GM19452 (cell line): ENCODE measurements at regions not wholly inside any gene's neighbourhood (a gene's known extent, or its start where the extent isn't known, plus 50 kb on each side); places are given as distances from the start of the nearest gene placed in this dataset.
"Not testable (repeated sequence)": the region's sequence is repeated elsewhere in the genome, so short reads cannot be mapped to it uniquely, and the experiment has no call there.

ENCODE experiments used
- ATAC-seq: cut with Tn5 transposase; IDR thresholded peaks from one replicate; pipeline ENCODE4 v1.9.1; 2021; ENCODE audit not compliant: unreplicated experiment

DNA sequence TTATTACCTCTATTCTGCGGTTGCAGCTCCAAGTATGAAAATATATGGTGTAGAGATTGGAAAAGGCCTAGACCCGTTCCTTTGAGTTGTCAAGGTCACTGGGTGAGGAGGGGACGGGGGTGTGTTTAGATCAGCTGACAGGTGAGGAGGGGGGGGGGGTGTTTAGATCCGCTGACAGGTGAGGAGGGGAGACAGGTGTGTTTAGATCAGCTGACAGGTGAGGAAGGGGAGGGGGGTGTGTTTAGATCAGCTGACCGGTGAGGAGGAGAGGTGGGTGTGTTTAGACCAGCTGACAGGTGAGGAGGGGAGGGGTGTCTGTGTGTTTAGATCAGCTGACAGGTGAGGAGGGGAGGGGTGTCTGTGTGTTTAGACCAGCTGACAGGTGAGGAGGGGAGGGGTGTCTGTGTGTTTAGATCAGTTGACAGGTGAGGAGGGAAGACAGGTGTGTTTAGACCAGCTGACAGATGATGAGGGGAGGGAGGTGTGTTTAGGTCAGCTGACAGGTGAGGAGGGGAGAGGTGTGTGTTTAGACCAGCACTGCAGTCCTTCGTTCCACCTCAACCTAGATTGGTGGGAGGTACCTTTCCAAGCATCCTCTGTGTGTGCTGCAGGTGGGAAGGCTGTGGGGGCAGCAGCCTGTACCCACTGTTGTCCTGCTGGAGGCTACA is 655.0 kb upstream of the ADARB2 start:
- ATAC-seq = no peak

DNA sequence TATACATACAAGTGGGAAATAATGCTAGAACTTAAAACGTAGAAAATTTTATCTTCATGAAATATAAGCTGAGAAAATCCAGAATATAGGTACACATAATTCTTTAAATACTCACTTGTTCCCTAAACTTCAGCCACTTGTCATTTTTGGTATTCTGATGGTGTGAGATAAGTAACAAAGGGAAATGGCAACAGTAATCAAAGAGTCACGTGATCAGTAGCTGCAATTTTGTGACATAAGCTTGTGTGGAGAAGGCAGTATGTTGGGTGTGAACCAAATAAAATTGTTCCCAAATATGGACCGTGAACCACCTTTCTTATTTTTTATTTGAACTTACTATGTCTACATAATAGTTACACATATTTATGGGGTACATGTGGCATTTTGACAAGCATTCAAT is 650.3 kb upstream of the ADARB2 start:
- no peak for ATAC-seq

DNA sequence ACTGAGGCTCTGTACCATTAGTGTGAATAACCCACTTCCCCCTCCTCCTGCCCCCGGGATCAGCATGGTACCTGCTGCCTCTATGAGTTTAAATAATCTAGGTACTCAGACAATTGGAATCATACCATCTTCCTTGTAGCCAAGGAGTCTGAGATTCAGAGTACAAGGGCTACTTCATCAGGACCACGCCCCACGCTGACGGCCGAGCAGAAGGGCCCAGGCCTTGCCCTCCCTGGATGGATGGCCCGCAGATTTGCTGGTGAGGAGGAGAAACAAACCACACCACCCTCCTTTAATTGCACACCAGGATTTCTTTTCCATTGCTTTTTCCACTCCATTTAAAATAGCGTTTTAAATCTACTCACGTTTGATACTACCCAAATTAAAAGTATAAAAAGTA is 649.9 kb upstream of the ADARB2 start:
- no peak for ATAC-seq

DNA sequence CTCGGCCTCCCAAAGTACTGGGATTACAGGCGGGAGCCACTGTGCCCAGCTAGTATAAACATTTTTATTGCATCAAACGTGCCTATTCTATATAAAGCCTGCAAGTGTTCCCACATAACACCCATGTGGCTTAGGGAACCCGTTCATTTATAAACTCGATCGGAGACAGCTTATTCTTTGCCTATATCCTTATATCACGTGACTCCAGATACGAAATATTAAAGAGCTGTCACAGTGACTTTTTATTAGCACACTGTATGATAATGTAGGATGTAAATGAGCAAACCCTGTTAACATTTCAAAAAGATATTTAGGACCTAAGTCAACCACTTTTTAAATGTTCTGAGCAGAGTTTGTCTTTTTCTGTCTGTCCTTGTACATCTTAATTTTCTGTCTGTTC is 642.9 kb upstream of the ADARB2 start:
- ATAC-seq = no peak

DNA sequence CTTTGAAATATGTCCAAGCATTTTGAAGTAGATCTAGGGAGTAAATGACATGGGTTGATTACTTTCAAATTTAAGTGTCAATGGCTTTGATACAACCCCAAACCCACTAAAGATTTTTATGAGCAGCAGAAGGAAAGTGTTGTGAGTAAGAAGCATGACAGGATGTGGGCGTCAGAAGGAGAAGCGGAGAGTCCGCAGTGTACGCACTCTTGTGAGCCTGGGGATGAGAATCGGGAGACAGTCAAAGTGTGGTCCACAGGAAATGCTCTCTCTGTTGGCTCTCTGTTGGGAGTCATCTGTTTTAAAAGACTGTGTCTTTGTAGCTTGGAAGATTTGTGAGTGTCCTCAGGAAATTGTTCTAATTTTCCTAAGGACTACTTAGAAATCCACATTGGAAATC is 629.8 kb upstream of the ADARB2 start:
- ATAC-seq = no peak

DNA sequence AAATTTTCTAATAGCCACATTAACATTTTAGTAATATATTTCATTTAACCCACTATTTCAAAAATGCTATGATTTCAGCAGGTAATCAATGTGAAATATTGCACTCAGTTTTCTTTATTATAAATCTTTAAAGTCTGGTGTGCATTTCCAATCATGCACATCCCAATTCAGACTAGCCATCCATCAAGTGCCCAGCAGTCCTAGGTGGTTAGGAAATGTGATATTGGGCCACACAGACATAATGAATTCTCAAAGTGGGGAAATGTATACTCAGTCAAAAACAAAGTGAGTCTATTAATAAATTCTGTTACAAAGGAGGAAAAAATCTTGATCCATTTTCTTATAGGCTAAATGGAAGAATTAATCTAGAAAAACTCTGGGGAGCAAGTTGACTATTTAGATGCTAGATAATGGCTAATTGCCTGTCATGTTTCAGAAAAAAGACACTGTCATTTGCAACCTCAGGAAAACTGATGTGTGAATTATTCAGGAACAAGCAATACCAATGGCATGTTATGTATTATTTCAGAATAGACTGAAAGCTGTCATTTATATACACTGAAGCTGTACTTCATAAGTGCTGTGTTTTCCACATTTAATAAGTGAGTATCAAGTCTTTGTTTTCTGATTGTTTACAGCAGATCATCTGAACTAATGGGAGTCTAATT is 629.1 kb upstream of the ADARB2 start:
- ATAC-seq = no peak

DNA sequence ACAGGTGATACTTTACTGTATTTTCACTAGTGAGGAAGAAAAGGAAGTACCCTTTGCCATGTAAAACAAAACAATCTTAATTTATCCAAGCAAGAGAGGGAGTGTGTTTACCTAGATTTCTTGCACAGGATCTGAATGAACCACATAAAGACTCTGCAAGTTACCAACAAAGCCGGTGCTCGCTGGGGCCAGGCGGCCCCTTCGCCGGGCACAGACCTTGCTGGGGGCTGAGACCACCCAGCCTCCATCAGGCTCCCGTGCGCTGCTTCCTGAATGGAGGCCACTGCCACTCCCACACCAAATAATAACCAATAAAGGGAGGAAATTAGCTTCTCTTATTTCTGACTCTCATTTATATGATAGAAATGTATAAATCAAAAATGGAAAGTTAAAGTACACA is 625.0 kb upstream of the ADARB2 start:
- no peak for ATAC-seq

DNA sequence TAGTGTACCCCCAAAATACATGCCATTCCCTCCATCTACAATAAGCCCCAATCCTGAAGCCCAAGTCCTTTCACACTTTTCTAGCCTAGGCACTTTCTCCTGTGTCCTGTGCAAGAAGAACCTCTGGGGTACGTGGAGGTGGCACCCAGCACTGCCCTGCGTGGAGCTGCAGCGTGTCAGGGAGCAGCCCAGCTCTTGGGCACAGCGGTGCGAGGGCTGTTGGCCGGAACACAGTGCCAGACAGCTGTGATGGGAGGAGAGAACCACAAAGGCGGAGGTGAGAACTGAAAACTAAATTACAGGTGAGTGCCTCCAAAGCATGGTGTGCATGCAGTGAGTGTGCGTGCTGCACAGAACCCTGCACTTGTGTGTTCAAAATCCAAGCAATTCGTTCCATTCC is 621.3 kb upstream of the ADARB2 start:
- no peak for ATAC-seq

DNA sequence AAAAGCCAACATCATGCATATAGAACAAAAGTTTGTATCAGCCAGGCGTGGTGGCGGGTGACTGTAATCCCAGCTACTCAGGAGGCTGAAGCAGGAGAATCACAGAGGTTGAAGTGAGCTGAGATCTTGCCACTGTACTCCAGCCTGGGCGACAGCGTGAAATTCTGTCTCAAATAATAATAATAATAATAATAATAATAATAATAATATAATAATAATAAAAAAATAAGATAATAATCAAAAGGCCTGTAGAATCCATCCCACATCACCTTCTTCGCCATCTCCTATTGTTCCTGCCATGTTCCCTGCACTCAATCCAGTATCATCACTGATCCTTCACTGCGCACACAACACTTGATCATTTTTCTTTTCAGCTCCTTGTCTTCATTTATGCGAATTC is 619.3 kb upstream of the ADARB2 start:
- no peak for ATAC-seq

DNA sequence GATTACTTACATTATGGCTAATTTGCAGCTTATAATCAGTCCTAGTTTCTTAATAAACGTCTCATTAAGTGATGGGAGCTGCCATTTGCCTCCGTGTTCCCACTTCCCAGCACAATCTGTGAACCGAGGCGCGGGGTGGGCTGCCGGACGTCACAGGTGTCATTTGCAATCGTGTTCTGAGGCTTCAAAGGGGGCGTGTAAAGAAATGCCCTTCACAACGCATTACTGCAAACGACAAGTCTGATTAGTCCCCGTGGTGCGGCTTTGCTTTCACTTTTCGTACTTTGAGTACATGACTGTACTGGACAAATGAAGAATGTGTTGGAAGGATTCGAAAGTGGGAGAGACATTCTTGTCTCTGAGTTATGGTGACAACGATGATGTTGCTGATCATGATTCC is 614.2 kb upstream of the ADARB2 start:
- no peak for ATAC-seq

DNA sequence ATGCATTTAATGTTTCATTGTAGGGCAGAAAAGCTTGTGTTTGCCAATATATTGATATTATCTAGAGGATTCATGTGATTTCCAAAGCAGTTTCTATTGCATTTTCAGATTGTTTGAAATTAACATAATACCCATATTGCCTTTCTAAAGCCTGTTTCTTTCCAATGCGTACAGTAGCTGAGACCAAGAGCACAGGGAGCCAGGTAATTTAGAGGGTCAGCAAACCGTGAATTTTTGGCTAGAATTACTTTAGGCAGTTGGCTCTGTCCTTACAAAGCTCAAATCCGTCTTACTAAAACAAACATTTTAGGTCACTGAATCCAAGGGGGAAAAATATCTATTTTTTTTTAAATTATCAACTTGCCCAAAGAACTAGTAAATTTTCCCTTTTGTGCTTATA is 604.9 kb upstream of the ADARB2 start:
- no peak for ATAC-seq

DNA sequence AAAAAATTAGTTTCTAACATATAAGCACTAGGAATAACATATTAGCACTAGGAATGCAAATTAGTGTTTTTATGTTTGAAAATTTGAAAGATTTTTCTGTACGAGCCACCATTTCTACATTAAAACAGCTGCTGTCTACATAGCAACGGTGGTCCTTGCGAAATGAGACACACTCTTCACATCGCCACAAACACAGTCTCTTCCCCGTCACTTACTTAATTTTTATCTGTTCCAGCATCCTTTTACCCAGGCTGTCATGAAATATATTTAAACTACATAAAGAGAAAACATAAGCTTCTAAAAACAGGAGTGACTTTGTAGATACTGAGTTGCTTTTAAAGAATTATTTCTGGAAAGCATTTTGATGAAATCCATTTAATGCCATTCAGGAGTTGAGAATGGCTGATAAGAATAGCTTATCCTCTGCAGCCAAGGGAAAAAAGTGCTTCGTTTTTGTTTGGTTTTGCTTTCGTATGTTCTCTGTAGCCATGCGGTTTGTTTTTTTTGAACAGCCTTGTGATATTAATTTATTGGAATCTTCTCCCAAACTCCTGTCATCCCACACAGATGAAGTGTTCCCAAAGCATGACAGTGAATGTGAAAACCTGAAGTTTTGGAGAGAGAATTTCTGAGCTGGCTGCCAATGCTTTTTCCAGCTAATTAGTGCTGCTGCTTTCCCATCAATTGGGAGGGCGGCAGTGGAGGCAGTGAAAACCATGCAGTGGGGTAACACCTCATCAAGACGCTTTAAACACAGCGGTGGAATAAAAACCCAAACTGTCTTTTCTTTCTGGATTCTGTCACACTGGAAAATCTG is 603.7 kb upstream of the ADARB2 start:
- no peak for ATAC-seq

DNA sequence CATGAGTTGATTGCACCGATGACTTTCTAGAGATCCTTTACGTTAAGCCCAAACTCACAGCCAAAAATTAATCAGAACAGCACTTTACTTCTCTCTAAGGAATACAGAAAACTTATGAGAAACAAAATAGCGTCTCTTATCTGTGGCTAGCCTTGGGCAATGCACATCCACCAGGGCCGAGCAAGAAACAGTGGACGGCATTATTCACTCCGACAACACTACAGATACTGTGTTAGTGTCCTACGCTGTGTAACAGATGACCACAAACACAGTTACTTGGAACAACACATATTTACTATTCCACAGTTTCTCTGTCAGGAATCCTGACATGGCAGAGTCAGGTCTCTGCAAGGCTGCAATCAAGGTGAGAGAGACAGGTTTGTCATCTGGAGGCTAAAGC is 598.3 kb upstream of the ADARB2 start:
- ATAC-seq = no peak

DNA sequence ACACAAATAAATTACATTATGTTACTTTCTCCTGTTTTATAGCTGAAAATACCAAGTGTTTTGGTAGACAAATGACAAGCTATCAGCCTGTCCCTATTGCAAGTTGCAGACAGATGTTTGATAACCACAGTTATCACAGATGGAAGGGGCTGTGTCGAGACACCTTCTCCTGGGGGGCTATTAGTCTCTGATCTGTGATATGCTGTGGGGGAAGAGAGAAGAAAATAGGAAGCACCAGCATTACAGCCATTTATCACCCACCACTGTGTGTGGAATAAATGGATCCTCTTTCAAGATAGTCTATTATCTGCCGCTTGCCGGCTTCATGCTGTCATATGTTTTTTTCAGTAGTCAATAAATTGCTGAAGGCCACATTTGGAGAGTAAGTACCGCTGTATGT is 597.2 kb upstream of the ADARB2 start:
- ATAC-seq = no peak

DNA sequence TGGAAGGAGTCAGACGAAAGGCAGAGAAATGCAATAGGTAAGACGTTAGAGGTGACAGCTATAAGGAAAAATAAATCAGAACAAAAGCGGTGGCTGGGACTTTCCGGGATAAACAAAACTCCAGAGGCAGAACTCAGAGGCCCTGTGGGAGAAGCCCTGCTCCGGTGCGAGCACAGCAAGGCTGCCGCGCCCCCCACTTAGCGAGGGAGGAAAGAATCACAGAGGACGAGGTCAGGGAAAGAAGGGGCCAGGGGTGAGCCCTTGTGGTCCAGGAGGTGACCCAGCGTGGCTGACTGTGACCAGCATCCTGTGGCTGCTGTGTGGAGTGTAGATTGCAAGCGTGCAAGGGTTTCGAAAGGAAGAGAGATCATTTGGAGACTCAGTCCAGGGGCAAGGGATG is 591.8 kb upstream of the ADARB2 start:
- no peak for ATAC-seq

DNA sequence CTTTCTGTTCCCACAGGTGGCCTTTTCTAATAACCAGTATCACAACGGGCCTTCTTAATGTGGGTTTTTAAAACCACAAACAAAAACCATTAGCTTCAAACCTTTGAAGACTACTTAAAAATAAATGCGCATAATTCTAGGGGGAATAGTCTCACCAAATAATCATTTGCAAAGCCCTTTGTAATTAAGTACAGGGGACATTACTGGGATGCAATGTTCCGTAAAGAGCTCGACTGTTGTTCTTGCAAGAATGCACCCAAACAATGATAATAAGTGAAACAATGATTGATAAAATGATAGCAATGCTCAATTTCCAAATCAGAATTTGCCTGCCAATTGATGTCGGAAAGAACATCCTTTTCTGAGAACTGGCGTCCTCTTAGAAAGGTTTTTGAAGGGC is 589.1 kb upstream of the ADARB2 start:
- ATAC-seq = no peak

DNA sequence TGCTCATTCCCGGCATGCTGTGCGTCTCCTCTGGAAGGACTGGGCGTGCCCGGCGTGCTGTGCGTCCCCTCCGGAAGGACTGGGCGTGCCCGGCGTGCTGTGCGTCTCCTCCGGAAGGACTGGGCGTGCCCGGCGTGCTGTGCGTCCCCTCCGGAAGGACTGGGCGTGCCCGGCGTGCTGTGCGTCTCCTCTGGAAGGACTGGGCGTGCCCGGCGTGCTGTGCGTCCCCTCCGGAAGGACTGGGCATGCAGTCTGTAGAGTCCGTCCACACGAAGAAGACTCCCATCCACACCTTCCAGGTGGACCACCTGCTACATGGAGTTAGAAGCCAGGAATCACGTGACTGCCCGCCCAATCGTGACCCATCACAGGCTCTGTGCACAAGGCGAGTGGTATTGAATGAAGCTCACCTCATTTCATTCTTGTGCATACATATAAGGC is 577.7 kb upstream of the ADARB2 start:
- ATAC-seq = not testable (repeated sequence)

DNA sequence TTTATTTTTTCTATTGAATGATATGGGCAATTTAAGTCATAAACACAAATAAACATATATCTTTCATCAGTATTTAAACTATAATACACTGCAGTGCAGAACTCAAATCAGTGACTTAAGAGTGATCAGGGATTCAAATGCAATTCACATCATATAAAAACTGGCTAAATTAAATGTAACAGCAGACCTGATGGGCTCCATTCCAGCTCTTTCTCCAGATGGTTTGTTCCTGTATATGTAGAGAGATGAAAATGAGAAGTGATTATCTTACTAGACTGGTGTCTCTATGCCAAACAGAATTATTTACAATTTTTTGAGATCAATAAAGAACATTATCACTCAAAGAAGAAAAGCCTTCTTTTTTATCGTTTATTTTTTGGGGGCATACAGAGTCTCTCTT is 568.8 kb upstream of the ADARB2 start:
- ATAC-seq = no peak

DNA sequence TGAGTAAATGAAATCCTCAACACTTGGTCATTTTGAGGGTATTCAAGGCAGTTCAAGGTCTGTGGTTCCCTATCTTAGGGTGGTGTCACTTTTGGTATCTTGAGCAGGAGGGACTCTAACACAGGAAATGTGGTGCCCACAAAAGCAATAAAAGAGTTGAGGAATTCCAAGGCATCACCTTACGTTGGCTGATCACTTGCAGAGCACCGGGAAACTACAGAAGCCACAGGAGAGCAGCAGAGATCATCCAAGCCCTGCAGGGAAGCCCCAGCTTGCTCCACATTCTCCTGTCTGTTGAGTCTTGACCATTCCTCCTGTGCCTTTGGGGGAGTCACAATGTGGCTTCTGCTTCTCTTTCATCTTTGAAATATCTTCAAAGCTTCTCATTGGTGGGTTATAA is 565.8 kb upstream of the ADARB2 start:
- ATAC-seq = no peak

DNA sequence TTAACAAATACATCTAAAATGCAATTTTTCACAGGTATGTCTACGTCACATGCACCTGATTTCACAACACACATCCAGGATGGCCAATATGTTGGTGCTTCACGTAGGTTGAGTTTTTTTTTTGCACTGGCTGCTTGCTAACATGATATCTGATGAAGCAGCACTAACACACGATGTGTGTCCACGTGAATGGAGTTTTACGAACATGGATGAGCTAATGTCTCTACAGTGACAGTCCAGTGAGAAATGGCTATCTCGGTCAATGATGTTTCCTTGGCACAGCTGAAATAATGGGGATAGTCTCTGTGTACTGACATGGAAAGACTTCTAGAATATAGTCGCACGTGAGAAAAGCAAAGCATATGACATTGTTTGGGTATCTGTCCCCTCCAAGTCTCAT is 563.9 kb upstream of the ADARB2 start:
- ATAC-seq = no peak

DNA sequence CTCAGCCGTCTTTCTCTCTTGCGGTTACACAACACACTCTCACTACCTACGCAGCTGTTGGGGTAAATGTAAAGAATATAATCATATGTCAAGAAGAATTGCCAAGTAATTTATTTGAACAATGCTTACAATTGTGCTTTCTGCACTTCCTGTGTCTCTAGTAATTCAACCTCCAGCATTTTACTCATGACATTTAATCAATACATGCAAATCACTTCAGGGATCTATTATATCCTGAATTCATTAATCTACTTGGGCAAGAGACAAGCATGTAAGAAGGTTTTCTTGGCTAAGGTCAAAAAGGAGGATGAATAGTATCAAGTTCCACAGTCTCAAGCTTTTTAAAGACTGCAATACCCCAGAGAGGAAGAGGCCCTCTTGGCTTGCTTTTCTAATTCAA is 562.9 kb upstream of the ADARB2 start:
- ATAC-seq = no peak

DNA sequence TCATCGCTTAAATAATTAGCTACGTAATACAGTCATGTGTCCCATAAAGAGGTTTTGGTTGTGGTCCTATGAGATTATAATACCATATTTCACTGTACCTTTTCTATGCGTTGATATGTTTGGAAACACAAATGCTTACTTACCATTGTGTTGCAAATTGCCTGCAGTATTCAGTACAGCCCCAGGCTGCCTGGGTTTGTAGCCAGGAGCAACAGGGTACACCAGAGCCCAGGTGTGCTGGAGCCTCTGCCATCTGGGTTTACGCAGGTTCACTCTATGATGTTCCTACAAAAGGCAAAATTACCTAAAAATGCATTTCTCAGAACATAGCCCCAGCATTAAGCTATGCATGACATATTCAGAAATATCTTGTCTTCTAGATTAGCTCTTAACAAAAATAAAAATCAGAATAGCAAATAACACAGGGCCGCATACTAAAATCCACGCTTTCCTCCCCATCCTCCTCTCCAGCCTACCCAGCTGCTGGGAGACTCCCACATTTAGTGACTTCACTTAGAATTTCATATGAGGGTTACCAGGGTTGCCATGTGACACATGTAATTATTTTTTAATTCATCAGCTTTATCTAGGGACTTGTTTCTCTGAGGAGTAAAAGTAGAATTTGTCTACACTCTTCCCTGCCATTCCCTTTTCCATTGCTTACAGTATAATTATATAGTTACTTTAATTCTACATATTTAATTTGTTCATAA is 559.0 kb upstream of the ADARB2 start:
- no peak for ATAC-seq
